ENCODE measurements at regions not wholly inside any gene's neighbourhood (a gene's known extent, or its start where the extent isn't known, plus 50 kb on each side); places are given as distances from the start of the nearest gene placed in this dataset.
A peak's percentile ranks its signal among the peaks of the same experiment; 100 is the strongest.

DNA sequence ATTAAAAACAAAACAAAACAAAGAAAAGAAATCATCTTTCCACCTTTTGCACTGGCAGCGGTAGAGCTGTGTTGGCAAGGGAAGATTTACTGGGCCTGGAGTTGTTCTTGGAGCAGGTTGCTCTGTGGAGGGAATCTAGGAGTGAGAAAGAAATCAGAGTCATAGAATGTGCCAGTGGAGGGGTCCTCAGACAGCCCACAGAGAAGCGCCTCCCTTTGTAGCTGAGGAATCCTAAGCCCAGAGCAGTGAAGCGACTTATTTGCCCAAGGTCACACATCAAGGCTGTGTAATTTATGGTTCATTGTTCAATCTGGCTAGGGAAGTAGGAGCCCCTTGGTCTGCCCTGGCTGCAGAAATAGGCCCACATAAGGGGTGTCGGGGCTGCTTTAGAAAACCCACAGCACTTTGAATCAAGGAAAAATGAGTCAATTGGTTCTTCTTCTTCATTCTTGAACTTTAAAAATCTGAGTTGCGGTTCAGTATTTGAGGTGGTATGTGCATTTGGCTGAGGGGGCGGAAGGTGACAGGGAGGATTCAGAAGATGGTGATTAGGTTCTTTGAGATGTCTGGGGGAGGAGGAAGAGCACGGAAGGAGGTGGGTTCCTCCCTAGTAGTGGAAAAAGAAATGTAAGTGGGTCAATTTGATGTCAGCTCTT, 253.7 kb downstream of the PTEN start:
- 0 out of 2 replicates have a peak, but pooled peaks have one; percentile 7 for TF ChIP-seq TAF1 (IDR thresholded peaks at IDR 0.05; ENCODE audit: low read depth, low read length)
- no peak for TF ChIP-seq POLR2AphosphoS5 (IDR thresholded peaks at IDR 0.05; ENCODE audit: low read depth, low read length)
- no peak for TF ChIP-seq POLR2A (IDR thresholded peaks at IDR 0.05; ENCODE audit: low read depth, low read length)
- TF ChIP-seq SPI1 (IDR thresholded peaks at IDR 0.05; ENCODE audit: low read depth, low read length), result peak; percentile 48; the same call in 1 of the 2 replicates

Data from GM12891 (cell line).